ENCODE measurements at regions not wholly inside any gene's neighbourhood (a gene's known extent, or its start where the extent isn't known, plus 50 kb on each side); places are given as distances from the start of the nearest gene placed in this dataset.

DNA sequence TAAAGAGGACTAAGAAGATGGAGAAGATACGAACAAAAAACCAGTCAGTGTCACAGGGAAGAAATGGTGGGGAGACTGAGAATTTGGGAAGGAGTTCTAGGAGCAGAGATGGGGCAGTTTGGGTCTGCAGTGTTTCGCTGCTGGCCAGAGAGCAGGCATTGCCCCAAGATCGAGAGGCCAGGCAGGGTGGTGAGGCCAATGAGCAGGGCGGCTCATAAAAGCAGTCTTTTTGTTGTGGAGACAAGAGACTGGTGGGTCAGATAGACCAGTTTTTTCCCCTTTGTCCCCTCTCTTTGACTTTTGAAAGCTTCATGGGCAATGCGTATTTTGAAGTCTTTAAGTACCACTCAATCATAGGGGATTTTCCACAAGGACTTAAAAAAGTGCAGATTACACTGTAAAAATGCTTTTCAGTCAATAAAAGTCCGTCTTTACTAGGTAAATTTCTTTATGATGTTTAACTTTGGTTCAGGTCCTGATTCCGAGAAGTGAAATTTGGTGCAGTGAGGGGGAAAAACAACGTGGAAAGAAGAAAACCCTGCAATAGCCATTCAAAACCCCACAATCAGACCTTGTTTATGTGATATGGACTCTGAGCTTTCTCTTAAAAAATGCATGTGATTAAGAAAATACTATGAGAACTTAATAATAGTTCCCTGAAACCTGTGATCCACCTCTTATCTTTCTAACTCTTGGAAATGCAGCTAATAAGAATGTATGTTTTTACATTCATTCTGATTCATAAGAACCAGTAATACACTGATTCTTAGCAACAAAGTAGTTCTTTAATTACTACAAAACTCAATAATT lies 338.9 kb downstream of the KLF5 start:
- Histone ChIP-seq H3K79me2 (ENCODE audit: insufficient read depth, low read depth, low read length) (no peaks in the 10 kb centered on the region), H4K20me1 (ENCODE audit: insufficient read depth, low read length) (no peaks in the 10 kb centered on the region), H2AFZ (ENCODE audit: low read length) (no peak overlapping the region), H3K4me3 (ENCODE audit: low read depth, low read length, poor library complexity, severe bottlenecking) (no peak overlapping the region), H3K4me2 (ENCODE audit: low read length) (no peak overlapping the region), H3K9me2 (ENCODE audit: insufficient read depth, low read length) (no peaks in the 10 kb centered on the region), H3K36me3 (ENCODE audit: insufficient read depth, low read length) (no peaks in the 10 kb centered on the region), H3K27ac (ENCODE audit: low read depth, low read length, poor library complexity, severe bottlenecking) (no peak overlapping the region), H3K4me1 (ENCODE audit: insufficient read depth, low read length, poor library complexity, severe bottlenecking) (no peaks in the 10 kb centered on the region), H3K9me3 (ENCODE audit: low read length) (no peaks in the 10 kb centered on the region)
- BruUV-seq (replicated peaks), result no TSS peak
- intact Hi-C loops (cut with micrococcal nuclease; ENCODE audit: unreplicated experiment), result no loop called here
- ChIA-PET POLR2A (interaction anchor here (0.9 kb wide), 1 partner anchor 14 kb away, joined by 4 read pairs; no protein-coding TSS in a partner anchor), CTCF (ENCODE audit: unreplicated experiment) (no interaction called here)
- TF ChIP-seq, protein P1, sequence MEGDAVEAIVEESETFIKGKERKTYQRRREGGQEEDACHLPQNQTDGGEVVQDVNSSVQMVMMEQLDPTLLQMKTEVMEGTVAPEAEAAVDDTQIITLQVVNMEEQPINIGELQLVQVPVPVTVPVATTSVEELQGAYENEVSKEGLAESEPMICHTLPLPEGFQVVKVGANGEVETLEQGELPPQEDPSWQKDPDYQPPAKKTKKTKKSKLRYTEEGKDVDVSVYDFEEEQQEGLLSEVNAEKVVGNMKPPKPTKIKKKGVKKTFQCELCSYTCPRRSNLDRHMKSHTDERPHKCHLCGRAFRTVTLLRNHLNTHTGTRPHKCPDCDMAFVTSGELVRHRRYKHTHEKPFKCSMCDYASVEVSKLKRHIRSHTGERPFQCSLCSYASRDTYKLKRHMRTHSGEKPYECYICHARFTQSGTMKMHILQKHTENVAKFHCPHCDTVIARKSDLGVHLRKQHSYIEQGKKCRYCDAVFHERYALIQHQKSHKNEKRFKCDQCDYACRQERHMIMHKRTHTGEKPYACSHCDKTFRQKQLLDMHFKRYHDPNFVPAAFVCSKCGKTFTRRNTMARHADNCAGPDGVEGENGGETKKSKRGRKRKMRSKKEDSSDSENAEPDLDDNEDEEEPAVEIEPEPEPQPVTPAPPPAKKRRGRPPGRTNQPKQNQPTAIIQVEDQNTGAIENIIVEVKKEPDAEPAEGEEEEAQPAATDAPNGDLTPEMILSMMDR (conservative IDR thresholded peaks at IDR 0.05; ENCODE audit: low read length), result no peak
- TF ChIP-seq EZH2phosphoT487 (IDR thresholded peaks at IDR 0.05; ENCODE audit: borderline replicate concordance, low read depth, low read length), result no peak
- no peak for DNase-seq (ENCODE audit: low spot score)

DNA sequence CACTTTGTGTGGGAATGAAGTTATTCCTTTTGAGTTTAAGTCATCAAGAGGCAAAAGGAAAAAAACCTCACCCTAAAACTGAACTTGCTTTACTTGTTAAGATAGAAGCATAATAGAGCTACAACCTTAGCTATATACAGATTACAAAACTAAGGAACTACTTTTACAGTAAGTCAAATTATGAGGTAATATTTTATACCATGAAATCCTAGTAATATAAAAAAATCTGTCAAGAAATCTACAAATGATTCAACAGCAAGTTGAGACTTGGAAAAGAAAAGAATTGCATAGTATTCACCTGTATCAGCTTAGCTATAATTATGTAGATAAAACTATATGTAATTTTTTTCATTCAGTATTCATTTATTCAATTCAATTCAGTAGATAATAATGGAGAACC lies 335.3 kb downstream of the KLF5 start:
- no peak overlapping the region for H3K4me3 ChIP-seq (ENCODE audit: low read depth, low read length, poor library complexity, severe bottlenecking)
- H3K4me2 ChIP-seq (ENCODE audit: low read length), result no peak overlapping the region
- ChIA-PET POLR2A (no interaction called here), CTCF (ENCODE audit: unreplicated experiment) (no interaction called here)
- H3K27ac ChIP-seq (ENCODE audit: low read depth, low read length, poor library complexity, severe bottlenecking), result no peak overlapping the region
- H3K79me2 ChIP-seq (ENCODE audit: insufficient read depth, low read depth, low read length), result no peaks in the 10 kb centered on the region
- H4K20me1 ChIP-seq (ENCODE audit: insufficient read depth, low read length), result no peaks in the 10 kb centered on the region; the same call in 1 of the 2 replicates
- H3K9me3 ChIP-seq (ENCODE audit: low read length), result no peaks in the 10 kb centered on the region
- no peak overlapping the region for H2AFZ ChIP-seq (ENCODE audit: low read length)
- no peaks in the 10 kb centered on the region for H3K36me3 ChIP-seq (ENCODE audit: insufficient read depth, low read length)
- H3K4me1 ChIP-seq (ENCODE audit: insufficient read depth, low read length, poor library complexity, severe bottlenecking), result no peaks in the 10 kb centered on the region
- no peak for TF ChIP-seq EZH2phosphoT487 (IDR thresholded peaks at IDR 0.05; ENCODE audit: borderline replicate concordance, low read depth, low read length)
- TF ChIP-seq, protein P1 (conservative IDR thresholded peaks at IDR 0.05; ENCODE audit: low read length), result no peak
- intact Hi-C loops (cut with micrococcal nuclease; ENCODE audit: unreplicated experiment), result no loop called here
- no TSS peak for BruUV-seq (replicated peaks)
- no peak for DNase-seq (ENCODE audit: low spot score)
- no peaks in the 10 kb centered on the region for H3K9me2 ChIP-seq (ENCODE audit: insufficient read depth, low read length)

GRCh38 chr13:73390100-73390499 lies 331.3 kb downstream of the KLF5 start:
- Histone ChIP-seq H3K4me1 (ENCODE audit: insufficient read depth, low read length, poor library complexity, severe bottlenecking) (no peaks in the 10 kb centered on the region), H3K27ac (ENCODE audit: low read depth, low read length, poor library complexity, severe bottlenecking) (no peak overlapping the region), H3K79me2 (ENCODE audit: insufficient read depth, low read depth, low read length) (no peaks in the 10 kb centered on the region), H3K4me3 (ENCODE audit: low read depth, low read length, poor library complexity, severe bottlenecking) (no peak overlapping the region), H3K9me3 (ENCODE audit: low read length) (no peaks in the 10 kb centered on the region), H4K20me1 (ENCODE audit: insufficient read depth, low read length) (no peaks in the 10 kb centered on the region; the same call in 1 of the 2 replicates), H3K36me3 (ENCODE audit: insufficient read depth, low read length) (no peaks in the 10 kb centered on the region), H2AFZ (ENCODE audit: low read length) (no peak overlapping the region), H3K4me2 (ENCODE audit: low read length) (no peak overlapping the region), H3K9me2 (ENCODE audit: insufficient read depth, low read length) (no peaks in the 10 kb centered on the region)
- intact Hi-C loops (cut with micrococcal nuclease; ENCODE audit: unreplicated experiment), result no loop called here
- DNase-seq (ENCODE audit: low spot score), result no peak
- ChIA-PET CTCF (ENCODE audit: unreplicated experiment) (interaction anchor here (0.6 kb wide), 1 partner anchor 315 kb away, joined by 3 read pairs; no protein-coding TSS in a partner anchor), POLR2A (interaction anchor here (0.6 kb wide), 1 partner anchor 1722 kb away, joined by 4 read pairs; no protein-coding TSS in a partner anchor)
- no TSS peak for BruUV-seq (replicated peaks)
- TF ChIP-seq, protein P1 (conservative IDR thresholded peaks at IDR 0.05; ENCODE audit: low read length), result no peak
